ENCODE measurements at regions not wholly inside any gene's neighbourhood (a gene's known extent, or its start where the extent isn't known, plus 50 kb on each side); places are given as distances from the start of the nearest gene placed in this dataset.

GRCh38 chr4:13174926-13175325 is 309.2 kb downstream of the RAB28 start:
- Histone ChIP-seq H3K4me2 (no peak overlapping the region), H3K27ac (no peak overlapping the region), H3K4me1 (ENCODE audit: low read depth, poor library complexity, severe bottlenecking) (no peaks in the 10 kb centered on the region), H3K4me3 (IDR thresholded peaks at IDR 0.05; ENCODE audit: insufficient read depth, low read depth, low read length) (no peak overlapping the region), H2AFZ (ENCODE audit: low read depth) (no peak overlapping the region), H4K20me1 (ENCODE audit: insufficient read depth) (no peaks in the 10 kb centered on the region), H3K36me3 (ENCODE audit: insufficient read depth) (no peaks in the 10 kb centered on the region), H3K9ac (no peak overlapping the region), H3K27me3 (ENCODE audit: insufficient read depth, low read depth) (no peaks in the 10 kb centered on the region), H3K79me2 (ENCODE audit: insufficient read depth, low read depth) (no peaks in the 10 kb centered on the region)
- TF ChIP-seq CTCF (conservative IDR thresholded peaks at IDR 0.05; ENCODE audit: low read depth, low read length), result no peak

- Histone ChIP-seq H3K4me3 (IDR thresholded peaks at IDR 0.05; ENCODE audit: insufficient read depth, low read depth, low read length) (no peak overlapping the region), H2AFZ (ENCODE audit: low read depth) (no peak overlapping the region), H4K20me1 (ENCODE audit: insufficient read depth) (no peaks in the 10 kb centered on the region), H3K4me2 (no peak overlapping the region), H3K79me2 (ENCODE audit: insufficient read depth, low read depth) (no peaks in the 10 kb centered on the region), H3K36me3 (ENCODE audit: insufficient read depth) (no peaks in the 10 kb centered on the region), H3K27ac (no peak overlapping the region), H3K9ac (no peak overlapping the region), H3K27me3 (ENCODE audit: insufficient read depth, low read depth) (no peaks in the 10 kb centered on the region), H3K4me1 (ENCODE audit: low read depth, poor library complexity, severe bottlenecking) (no peaks in the 10 kb centered on the region)
- TF ChIP-seq CTCF (conservative IDR thresholded peaks at IDR 0.05; ENCODE audit: low read depth, low read length), result no peak
Observed at GRCh38 chr4:13174001-13174400, 310.1 kb downstream of the RAB28 start.

DNA sequence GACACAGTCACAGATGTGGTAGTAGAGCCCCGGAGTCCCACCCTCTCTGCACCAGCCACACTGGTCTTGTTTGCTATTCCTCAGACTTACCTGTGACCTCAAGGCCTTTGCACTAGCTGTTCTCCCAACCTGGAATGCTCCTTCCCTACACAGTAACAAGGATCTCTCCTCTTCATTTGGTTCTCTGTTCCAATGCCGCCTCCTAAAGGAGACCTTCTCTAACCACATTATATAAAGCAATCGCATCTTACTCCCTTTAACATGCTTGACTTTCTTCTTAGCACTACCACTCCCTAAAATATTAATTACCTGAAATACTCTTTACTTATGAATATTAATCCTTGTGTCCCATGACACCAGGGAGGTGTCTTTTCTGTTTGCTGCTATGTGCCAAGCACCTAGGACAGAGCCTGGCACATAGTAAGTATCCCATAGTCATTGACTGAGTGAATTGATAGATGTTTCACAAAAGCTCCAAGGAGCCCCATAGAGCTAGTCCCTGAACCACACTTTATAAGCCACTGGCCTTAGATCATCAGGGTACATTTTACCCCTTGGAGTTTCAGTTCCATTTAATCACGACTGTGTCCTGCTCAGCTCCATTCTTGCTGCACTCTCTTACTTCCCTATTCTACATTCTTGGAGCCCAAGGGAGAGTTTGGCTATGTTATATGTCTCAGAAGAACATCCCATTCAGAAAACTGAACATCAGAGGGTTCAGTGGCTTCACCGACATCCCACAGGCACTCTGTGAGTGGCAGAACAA is 312.7 kb downstream of the RAB28 start:
- Histone ChIP-seq H3K4me2 (no peak overlapping the region), H3K4me3 (IDR thresholded peaks at IDR 0.05; ENCODE audit: insufficient read depth, low read depth, low read length) (no peak overlapping the region), H3K9ac (no peak overlapping the region), H3K79me2 (ENCODE audit: insufficient read depth, low read depth) (no peaks in the 10 kb centered on the region), H4K20me1 (ENCODE audit: insufficient read depth) (no peaks in the 10 kb centered on the region), H3K27me3 (ENCODE audit: insufficient read depth, low read depth) (no peaks in the 10 kb centered on the region), H2AFZ (ENCODE audit: low read depth) (no peak overlapping the region), H3K27ac (no peak overlapping the region), H3K36me3 (ENCODE audit: insufficient read depth) (no peaks in the 10 kb centered on the region), H3K4me1 (ENCODE audit: low read depth, poor library complexity, severe bottlenecking) (no peaks in the 10 kb centered on the region)
- no peak for TF ChIP-seq CTCF (conservative IDR thresholded peaks at IDR 0.05; ENCODE audit: low read depth, low read length)

GRCh38 chr4:13169731-13170525 is 314.2 kb downstream of the RAB28 start:
- Histone ChIP-seq H2AFZ (ENCODE audit: low read depth) (no peak overlapping the region), H3K79me2 (ENCODE audit: insufficient read depth, low read depth) (no peaks in the 10 kb centered on the region), H4K20me1 (ENCODE audit: insufficient read depth) (no peaks in the 10 kb centered on the region), H3K4me1 (ENCODE audit: low read depth, poor library complexity, severe bottlenecking) (no peaks in the 10 kb centered on the region), H3K9ac (no peak overlapping the region), H3K27ac (no peak overlapping the region), H3K27me3 (ENCODE audit: insufficient read depth, low read depth) (no peaks in the 10 kb centered on the region), H3K36me3 (ENCODE audit: insufficient read depth) (no peaks in the 10 kb centered on the region), H3K4me3 (IDR thresholded peaks at IDR 0.05; ENCODE audit: insufficient read depth, low read depth, low read length) (no peak overlapping the region), H3K4me2 (no peak overlapping the region)
- no peak for TF ChIP-seq CTCF (conservative IDR thresholded peaks at IDR 0.05; ENCODE audit: low read depth, low read length)

All from KMS-11 (cell line).